Upper lobe of left lung (tissue), 4 donors: ENCODE measurements at regions not wholly inside any gene's neighbourhood (a gene's known extent, or its start where the extent isn't known, plus 50 kb on each side); places are given as distances from the start of the nearest gene placed in this dataset.

Experiments
- EP300 ChIP-seq, 4 donors: sonication (generic); formaldehyde crosslinking; IDR thresholded peaks; one replicate each; pipeline ENCODE4 v1.5.1; 2017; ENCODE audit warnings: antibody characterized with exemption in 4 of 4, control low read depth in 2 of 4
- POLR2A ChIP-seq, 4 donors: fragments of 450-650 bp; IDR thresholded peaks; one replicate each; pipeline ENCODE4 v1.5.1; 2016 to 2017; ENCODE audit warnings: antibody characterized with exemption in 4 of 4, mild to moderate bottlenecking in 2 of 4
- POLR2AphosphoS5 ChIP-seq, 2 donors: sonication (generic); formaldehyde crosslinking; IDR thresholded peaks; one replicate each; pipeline ENCODE4 v1.5.1; 2017; ENCODE audit warnings: antibody characterized with exemption in 2 of 2
- TF ChIP-seq, protein P1 (sequence below), 6 experiments: fragments of 450-650 bp in 4 of 6; fragments of 200-600 bp in 2 of 6; sonication (generic) in 2 of 6; IDR thresholded peaks; one replicate each; pipeline ENCODE4 v1.5.1; 2016 to 2019; ENCODE audit warnings: antibody characterized with exemption in 6 of 6

DNA sequence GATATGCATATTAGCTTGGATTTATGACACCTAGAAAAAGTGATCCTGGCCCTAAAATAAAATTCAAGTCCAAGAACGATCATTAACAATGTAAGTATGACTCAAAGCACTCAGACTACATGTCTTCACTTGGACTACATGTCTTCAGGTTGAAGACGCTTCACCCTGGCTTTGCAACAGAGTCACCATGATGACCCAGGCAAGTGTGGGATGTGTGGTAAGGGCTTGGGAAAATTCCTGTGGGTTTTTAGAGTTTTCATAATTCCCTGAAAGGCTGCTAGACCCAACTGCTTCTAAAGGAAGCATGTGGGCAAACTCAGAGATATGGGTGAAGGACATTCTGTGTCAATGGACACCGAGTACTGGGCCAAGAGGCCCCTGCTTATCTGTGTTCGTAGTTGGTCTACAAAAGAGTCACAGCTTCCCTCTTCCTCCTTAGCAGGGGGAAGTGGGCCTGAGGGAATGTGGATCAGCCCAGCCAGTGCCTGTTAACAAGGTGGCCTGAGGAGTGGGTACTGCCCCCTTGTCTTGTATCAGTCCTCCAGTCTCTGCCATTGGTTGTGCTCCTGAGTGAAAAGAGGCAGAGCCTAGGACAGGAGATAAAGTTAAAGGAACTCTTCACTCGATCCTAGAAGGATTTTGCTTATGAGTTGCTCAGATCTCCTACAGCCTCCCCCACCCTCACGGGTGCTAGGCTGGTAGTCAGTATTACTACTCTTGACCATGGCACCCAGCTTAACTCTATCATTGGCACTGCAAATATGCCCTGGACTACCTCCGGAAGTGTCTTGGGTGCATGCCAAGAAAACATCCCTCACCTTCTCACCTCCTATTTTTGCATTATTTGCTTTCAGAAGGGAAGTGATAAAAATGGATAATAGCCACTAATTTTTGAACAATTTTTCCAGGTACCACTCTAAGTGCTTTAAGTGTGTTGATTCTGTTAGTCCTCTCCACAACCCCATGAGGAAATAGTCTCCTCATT lies 406.3 kb downstream of the COG6 start:
- TF ChIP-seq, protein P1, sequence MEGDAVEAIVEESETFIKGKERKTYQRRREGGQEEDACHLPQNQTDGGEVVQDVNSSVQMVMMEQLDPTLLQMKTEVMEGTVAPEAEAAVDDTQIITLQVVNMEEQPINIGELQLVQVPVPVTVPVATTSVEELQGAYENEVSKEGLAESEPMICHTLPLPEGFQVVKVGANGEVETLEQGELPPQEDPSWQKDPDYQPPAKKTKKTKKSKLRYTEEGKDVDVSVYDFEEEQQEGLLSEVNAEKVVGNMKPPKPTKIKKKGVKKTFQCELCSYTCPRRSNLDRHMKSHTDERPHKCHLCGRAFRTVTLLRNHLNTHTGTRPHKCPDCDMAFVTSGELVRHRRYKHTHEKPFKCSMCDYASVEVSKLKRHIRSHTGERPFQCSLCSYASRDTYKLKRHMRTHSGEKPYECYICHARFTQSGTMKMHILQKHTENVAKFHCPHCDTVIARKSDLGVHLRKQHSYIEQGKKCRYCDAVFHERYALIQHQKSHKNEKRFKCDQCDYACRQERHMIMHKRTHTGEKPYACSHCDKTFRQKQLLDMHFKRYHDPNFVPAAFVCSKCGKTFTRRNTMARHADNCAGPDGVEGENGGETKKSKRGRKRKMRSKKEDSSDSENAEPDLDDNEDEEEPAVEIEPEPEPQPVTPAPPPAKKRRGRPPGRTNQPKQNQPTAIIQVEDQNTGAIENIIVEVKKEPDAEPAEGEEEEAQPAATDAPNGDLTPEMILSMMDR (IDR thresholded peaks at IDR 0.05) = no peak
- TF ChIP-seq POLR2A (IDR thresholded peaks at IDR 0.05) = no peak
- TF ChIP-seq EP300 (IDR thresholded peaks at IDR 0.05) = no peak
- TF ChIP-seq POLR2AphosphoS5 (IDR thresholded peaks at IDR 0.05) = no peak
